GM12878 (cell line): ENCODE measurements at regions not wholly inside any gene's neighbourhood (a gene's known extent, or its start where the extent isn't known, plus 50 kb on each side); places are given as distances from the start of the nearest gene placed in this dataset.

ENCODE experiments used
- ESRRA ChIP-seq: IDR thresholded peaks from 2 replicates; pipeline ENCODE4 v1.6.1; 2012; ENCODE audit warnings: mild to moderate bottlenecking, low read length, improper control_type of control experiment
- YY1 ChIP-seq: IDR thresholded peaks from 2 replicates; pipeline ENCODE4 v1.6.1; 2011; ENCODE audit warnings: low read depth, mild to moderate bottlenecking, low read length
- TF ChIP-seq, protein P1 (sequence below): fragments of 450-650 bp; IDR thresholded peaks from 2 replicates; pipeline ENCODE4 v1.6.1; 2017; ENCODE audit warnings: mild to moderate bottlenecking
- TF ChIP-seq, protein P2 (sequence below): IDR thresholded peaks from 2 replicates; pipeline ENCODE4 v1.6.1; 2011; ENCODE audit warnings: borderline replicate concordance, low read depth, mild to moderate bottlenecking, moderate library complexity, mixed read lengths, low read length; ENCODE audit not compliant: insufficient read depth; ENCODE audit errors: extremely low read length
- TF ChIP-seq, protein P3 (sequence below): fragments of 150-350 bp; IDR thresholded peaks from 2 replicates; pipeline ENCODE4 v1.6.1; 2016; ENCODE audit warnings: low read depth, low read length

DNA sequence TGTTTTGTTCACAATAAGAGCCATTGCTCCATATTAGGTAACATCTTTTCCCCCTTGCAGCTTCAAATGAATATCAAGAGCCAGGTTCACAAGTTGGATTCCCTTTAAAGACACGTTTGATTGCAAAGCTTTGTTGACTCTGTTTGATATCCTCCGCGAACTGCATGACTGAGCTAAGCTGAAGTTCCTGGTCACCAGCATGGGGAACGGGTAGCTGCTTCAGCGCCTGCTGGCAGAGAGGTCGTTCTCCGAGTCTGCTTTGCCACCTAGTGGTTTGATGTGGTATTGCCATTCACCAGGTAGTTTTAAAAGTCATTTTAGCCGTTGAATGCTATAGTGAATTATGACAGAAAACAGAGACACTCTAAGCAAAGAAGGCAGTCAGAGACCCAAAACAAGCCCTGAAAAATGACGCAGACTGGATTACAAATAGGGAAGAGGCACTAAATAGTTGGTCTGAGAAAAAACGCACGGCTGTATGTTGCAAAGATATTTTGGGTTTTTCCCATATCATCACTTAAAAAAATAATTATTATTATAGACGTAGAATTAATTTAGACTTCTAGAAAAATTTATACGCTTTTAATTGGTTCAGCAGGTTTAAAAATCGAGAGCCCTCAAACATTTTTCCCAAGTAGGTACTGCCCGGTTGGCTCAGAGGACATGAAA is 193.5 kb upstream of the FMN2 start (continued):
- TF ChIP-seq, protein P1, sequence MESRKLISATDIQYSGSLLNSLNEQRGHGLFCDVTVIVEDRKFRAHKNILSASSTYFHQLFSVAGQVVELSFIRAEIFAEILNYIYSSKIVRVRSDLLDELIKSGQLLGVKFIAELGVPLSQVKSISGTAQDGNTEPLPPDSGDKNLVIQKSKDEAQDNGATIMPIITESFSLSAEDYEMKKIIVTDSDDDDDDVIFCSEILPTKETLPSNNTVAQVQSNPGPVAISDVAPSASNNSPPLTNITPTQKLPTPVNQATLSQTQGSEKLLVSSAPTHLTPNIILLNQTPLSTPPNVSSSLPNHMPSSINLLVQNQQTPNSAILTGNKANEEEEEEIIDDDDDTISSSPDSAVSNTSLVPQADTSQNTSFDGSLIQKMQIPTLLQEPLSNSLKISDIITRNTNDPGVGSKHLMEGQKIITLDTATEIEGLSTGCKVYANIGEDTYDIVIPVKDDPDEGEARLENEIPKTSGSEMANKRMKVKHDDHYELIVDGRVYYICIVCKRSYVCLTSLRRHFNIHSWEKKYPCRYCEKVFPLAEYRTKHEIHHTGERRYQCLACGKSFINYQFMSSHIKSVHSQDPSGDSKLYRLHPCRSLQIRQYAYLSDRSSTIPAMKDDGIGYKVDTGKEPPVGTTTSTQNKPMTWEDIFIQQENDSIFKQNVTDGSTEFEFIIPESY, result no peak
- TF ChIP-seq, protein P2, sequence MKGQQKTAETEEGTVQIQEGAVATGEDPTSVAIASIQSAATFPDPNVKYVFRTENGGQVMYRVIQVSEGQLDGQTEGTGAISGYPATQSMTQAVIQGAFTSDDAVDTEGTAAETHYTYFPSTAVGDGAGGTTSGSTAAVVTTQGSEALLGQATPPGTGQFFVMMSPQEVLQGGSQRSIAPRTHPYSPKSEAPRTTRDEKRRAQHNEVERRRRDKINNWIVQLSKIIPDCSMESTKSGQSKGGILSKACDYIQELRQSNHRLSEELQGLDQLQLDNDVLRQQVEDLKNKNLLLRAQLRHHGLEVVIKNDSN, result no peak
- TF ChIP-seq ESRRA (no peak), YY1 (peak; percentile 46; the same call in 1 of the 2 replicates)
- TF ChIP-seq, protein P3, sequence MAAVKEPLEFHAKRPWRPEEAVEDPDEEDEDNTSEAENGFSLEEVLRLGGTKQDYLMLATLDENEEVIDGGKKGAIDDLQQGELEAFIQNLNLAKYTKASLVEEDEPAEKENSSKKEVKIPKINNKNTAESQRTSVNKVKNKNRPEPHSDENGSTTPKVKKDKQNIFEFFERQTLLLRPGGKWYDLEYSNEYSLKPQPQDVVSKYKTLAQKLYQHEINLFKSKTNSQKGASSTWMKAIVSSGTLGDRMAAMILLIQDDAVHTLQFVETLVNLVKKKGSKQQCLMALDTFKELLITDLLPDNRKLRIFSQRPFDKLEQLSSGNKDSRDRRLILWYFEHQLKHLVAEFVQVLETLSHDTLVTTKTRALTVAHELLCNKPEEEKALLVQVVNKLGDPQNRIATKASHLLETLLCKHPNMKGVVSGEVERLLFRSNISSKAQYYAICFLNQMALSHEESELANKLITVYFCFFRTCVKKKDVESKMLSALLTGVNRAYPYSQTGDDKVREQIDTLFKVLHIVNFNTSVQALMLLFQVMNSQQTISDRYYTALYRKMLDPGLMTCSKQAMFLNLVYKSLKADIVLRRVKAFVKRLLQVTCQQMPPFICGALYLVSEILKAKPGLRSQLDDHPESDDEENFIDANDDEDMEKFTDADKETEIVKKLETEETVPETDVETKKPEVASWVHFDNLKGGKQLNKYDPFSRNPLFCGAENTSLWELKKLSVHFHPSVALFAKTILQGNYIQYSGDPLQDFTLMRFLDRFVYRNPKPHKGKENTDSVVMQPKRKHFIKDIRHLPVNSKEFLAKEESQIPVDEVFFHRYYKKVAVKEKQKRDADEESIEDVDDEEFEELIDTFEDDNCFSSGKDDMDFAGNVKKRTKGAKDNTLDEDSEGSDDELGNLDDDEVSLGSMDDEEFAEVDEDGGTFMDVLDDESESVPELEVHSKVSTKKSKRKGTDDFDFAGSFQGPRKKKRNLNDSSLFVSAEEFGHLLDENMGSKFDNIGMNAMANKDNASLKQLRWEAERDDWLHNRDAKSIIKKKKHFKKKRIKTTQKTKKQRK, result no peak
